AG09319 (cell line): ENCODE measurements at regions not wholly inside any gene's neighbourhood (a gene's known extent, or its start where the extent isn't known, plus 50 kb on each side); places are given as distances from the start of the nearest gene placed in this dataset.

Experiments used
- DNase-seq: peaks from one replicate; pipeline ENCODE4 v3.0.0-alpha.2; 2010; ENCODE audit warnings: low read depth; ENCODE audit errors: extremely low read depth
- TF ChIP-seq, protein P1 (sequence below): IDR thresholded peaks from 2 replicates; pipeline ENCODE4 v1.5.1; 2011; ENCODE audit warnings: low read depth, mild to moderate bottlenecking, inconsistent platforms, low read length, moderate library complexity

DNA sequence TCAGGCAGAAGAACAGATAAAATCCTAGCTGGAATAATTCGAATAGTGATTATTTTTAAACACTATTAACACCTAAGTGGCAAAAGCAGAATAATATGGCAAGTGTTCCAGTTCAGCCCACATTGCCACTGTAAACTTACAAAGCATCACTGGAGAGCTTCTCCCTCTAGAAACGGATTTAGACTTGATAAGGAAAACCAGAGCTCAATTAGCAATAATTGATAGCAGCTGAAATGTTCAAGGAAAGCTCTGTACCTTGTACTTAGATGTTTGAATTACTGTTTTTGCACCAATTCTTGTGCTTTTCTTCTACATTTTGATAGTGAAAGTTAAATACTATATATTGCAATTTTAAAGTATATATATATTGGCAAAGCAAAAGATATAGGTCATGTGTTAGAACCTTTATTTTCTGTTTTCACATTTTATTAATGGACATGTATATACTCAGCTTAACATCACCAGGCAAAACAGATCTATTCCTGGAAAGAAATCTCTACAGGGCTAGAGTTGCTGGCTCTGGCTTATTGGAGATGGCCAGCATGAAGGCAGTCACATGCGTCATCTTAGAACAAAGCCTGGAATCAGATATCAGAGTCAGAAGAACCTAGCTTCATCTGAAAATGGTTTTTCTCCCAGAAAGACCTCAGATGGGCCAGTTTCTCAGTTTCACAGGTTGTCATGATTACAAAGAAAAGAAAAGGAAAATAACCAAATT lies 149.1 kb upstream of the CTAGE1 start:
- TF ChIP-seq, protein P1, sequence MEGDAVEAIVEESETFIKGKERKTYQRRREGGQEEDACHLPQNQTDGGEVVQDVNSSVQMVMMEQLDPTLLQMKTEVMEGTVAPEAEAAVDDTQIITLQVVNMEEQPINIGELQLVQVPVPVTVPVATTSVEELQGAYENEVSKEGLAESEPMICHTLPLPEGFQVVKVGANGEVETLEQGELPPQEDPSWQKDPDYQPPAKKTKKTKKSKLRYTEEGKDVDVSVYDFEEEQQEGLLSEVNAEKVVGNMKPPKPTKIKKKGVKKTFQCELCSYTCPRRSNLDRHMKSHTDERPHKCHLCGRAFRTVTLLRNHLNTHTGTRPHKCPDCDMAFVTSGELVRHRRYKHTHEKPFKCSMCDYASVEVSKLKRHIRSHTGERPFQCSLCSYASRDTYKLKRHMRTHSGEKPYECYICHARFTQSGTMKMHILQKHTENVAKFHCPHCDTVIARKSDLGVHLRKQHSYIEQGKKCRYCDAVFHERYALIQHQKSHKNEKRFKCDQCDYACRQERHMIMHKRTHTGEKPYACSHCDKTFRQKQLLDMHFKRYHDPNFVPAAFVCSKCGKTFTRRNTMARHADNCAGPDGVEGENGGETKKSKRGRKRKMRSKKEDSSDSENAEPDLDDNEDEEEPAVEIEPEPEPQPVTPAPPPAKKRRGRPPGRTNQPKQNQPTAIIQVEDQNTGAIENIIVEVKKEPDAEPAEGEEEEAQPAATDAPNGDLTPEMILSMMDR, result no peak

DNA sequence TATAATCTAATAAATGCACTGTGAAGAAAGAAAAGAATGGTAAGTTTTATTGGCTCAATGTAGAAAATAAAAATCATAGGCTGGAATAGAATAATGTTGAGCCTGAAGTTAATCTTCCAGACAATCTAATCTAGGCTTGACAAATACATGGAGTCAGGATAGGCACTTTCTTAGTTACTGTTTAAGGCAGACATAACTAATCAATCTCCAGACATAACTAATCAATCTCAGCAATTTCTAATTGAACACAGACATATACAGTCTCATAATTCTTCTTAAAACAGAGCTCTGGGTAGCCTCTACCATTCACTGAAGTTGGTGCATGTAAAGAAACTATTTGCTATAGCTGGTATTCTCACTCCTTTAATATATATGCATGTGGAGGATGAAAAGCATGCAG lies 150.1 kb upstream of the CTAGE1 start:
- TF ChIP-seq, protein P1, result no peak
- DNase-seq, result no peak

More for the DNA sequence above, 149.1 kb upstream of the CTAGE1 start:
- no peak for DNase-seq

DNA sequence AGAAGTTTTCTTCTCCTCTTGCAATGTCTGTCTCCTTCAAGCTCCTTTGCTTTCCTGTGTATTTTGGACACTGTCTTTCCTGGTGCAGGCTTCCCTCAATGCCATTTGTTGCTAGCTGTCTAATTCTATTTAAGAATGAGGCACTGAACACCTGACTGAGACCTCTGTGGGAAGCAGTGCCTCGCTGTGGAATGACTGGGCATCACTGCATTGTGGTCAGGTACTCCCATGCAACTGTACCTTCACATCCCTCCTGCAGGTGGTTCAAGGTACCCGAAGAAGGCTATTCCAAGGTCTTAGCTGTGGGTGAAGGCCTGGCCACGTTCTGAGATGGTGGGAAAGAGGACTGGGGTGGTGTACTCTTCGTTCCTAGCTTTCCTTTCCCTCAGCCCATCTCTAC lies 152.8 kb upstream of the CTAGE1 start:
- TF ChIP-seq, protein P1, result no peak
- no peak for DNase-seq

DNA sequence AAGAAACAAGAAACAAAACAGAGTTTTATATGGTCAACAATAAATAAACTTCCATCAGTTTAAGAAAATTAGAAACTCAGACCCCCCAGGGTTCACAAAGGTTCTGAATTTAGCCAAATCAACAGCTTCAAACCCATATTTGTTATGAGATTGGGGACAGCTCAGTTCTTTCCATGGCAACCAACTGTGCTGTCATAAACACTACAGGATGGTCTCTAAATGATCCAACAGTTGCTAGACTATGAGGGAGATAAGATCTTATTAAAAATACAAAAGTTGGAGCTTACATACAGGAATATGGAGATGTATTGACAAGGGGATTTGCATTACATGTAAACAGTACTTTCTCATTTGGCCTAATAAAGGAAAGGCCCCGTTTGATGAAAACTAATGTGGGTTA lies 154.6 kb upstream of the CTAGE1 start:
- no peak for DNase-seq
- TF ChIP-seq, protein P1, result no peak

DNA sequence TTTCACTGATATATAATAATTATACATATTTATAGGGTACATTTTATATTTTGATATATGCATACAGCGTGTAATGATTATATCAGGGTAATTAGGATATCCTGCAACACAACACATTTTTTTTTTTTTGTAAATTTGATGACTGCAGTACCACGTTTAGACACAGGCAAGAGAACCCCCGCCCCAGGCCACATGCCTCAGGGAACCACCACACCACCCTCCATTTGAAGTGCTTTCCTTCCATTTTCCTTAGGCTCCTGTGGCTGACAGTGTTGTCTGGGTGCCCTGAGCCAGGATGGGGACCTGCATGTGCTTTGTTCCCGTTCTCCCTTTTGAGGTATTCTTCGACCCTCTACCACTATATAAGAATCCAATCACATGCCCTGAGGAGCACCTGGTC lies 161.6 kb upstream of the CTAGE1 start:
- TF ChIP-seq, protein P1, result no peak
- no peak for DNase-seq

DNA sequence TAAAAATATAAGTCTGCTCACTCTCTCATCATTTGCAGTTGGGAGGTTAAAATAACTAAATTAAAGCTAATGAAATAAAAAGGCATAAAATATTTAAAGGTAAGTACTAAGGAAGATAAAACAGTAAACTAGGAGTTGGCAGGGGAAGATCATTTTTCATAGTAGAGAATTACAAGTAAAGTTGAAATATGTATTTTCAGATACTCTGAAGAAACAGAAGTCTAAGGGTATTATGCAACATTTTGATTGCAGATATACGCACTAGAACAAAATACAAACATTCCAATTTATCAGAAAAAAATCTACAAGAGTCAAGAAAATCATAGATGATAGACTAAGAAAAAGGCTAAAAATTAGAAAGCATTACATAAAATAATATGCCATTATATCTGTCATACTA lies 167.6 kb upstream of the CTAGE1 start:
- no peak for DNase-seq
- TF ChIP-seq, protein P1, result no peak

DNA sequence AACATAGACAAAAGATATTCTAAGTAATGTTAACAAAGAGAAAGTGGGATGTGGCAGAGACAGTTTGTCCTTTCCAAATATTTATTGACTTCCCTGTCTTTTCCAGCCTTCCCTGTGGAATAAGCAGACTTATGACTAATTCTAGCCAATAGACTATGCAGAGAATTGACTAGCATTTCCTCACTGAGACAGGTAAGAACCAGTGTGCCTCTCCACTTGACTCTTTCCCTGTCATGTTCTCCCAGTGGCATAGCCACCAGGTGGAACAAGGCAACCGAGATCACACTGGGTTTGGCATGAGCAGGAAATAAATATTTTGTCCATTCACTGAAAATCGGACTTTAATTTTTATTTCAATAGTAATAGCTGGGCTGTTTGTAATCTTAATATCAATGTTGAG lies 168.1 kb upstream of the CTAGE1 start:
- no peak for DNase-seq
- TF ChIP-seq, protein P1, result no peak
